ENCODE measurements at regions not wholly inside any gene's neighbourhood (a gene's known extent, or its start where the extent isn't known, plus 50 kb on each side); places are given as distances from the start of the nearest gene placed in this dataset.

GRCh38 chr7:136274636-136275345 lies 297.6 kb upstream of the MTPN start:
- H3K4me3 Mint-ChIP-seq: no peak overlapping the region
- no peaks in the 10 kb centered on the region for H3K4me1 Mint-ChIP-seq
- Histone ChIP-seq H2AK5ac (ENCODE audit: insufficient read length, low read length) (no peak overlapping the region), H3K27ac (ENCODE audit: insufficient read length, low read depth, low read length) (no peak overlapping the region), H3K56ac (ENCODE audit: insufficient read length, low read depth, low read length) (no peak overlapping the region), H4K8ac (replicated peaks; ENCODE audit: insufficient read length, low read depth, low read length) (no peak overlapping the region), H3T11ph (ENCODE audit: low read length) (no peak overlapping the region), H4K91ac (ENCODE audit: insufficient read length, low read depth, low read length) (no peak overlapping the region), H2BK120ac (ENCODE audit: low read depth, low read length, poor library complexity, severe bottlenecking) (no peak overlapping the region), H2BK15ac (ENCODE audit: low read depth, low read length) (no peak overlapping the region), H4K5ac (ENCODE audit: insufficient read length, low read depth, low read length) (no peak overlapping the region), H3K23me2 (ENCODE audit: insufficient read length, low read depth, low read length, poor library complexity, severe bottlenecking) (no peaks in the 10 kb centered on the region), H2BK5ac (ENCODE audit: insufficient read length, low read length) (no peak overlapping the region), H4K20me1 (ENCODE audit: control insufficient read depth, insufficient read depth, insufficient read length) (no peaks in the 10 kb centered on the region), H2BK12ac (ENCODE audit: insufficient read length, low read depth, low read length) (no peak overlapping the region), H3K23ac (ENCODE audit: insufficient read length, low read depth, low read length) (no peak overlapping the region), H3K18ac (ENCODE audit: insufficient read length, low read depth, low read length) (no peak overlapping the region), H2BK20ac (ENCODE audit: low read depth, low read length, poor library complexity, severe bottlenecking) (no peak overlapping the region), H3K27me3 (ENCODE audit: insufficient read depth, low read length) (no peaks in the 10 kb centered on the region), H3K9me3 (ENCODE audit: control insufficient read depth, low read depth, low read length) (no peaks in the 10 kb centered on the region), H2AFZ (ENCODE audit: low read length) (no peak overlapping the region), H3K4ac (ENCODE audit: low read depth, low read length) (no peak overlapping the region), H3K4me2 (ENCODE audit: insufficient read depth, insufficient read length, low read length) (no peak overlapping the region), H3K79me1 (ENCODE audit: insufficient read depth, low read depth, low read length, poor library complexity, severe bottlenecking) (no peaks in the 10 kb centered on the region), H3K14ac (ENCODE audit: insufficient read depth, low read length) (no peak overlapping the region), H3K4me1 (ENCODE audit: insufficient read depth, low read length) (no peaks in the 10 kb centered on the region), H3K79me2 (ENCODE audit: insufficient read depth, low read length) (no peaks in the 10 kb centered on the region), H3K9ac (ENCODE audit: extremely low read depth, insufficient read length, low read length) (no peak overlapping the region)
- H3K36me3 Mint-ChIP-seq (ENCODE audit: insufficient read depth in 1 of 3, low read depth in 3 of 3): no peaks in the 10 kb centered on the region
- H3K27ac Mint-ChIP-seq: no peak overlapping the region; a peak in 1 of 7 replicates
- DNase-seq: no peak
- 91% methylated on average over 1 of the region's 1 CpG for WGBS (ENCODE audit: extremely low coverage, insufficient read length, low lambda C conversion rate)
- no peak for TF ChIP-seq CTCF (conservative IDR thresholded peaks at IDR 0.05)
- H3K27me3 Mint-ChIP-seq (ENCODE audit: low read depth): peaks cover 2% of the 10 kb centered on the region; the same call in 1 of the 2 replicates
- no peaks in the 10 kb centered on the region for H3K9me3 Mint-ChIP-seq
